NB4 (cell line): ENCODE measurements at regions not wholly inside any gene's neighbourhood (a gene's known extent, or its start where the extent isn't known, plus 50 kb on each side); places are given as distances from the start of the nearest gene placed in this dataset.

Experiments
- CTCF ChIP-seq: IDR thresholded peaks from one replicate; pipeline ENCODE4 v1.5.1; 2012; ENCODE audit warnings: low read depth, low read length
- POLR2A ChIP-seq: IDR thresholded peaks from 2 replicates; pipeline ENCODE4 v1.6.1; 2011; ENCODE audit warnings: mild to moderate bottlenecking; ENCODE audit not compliant: insufficient read length; ENCODE audit errors: extremely low read depth

GRCh38 chr4:186901850-186902249 lies 178.2 kb upstream of the FAT1 start:
- TF ChIP-seq CTCF (no peak), POLR2A (no peak)
